Osteocyte (in vitro differentiated cells): ENCODE measurements at regions not wholly inside any gene's neighbourhood (a gene's known extent, or its start where the extent isn't known, plus 50 kb on each side); places are given as distances from the start of the nearest gene placed in this dataset.

ENCODE experiments used
- DNase-seq: peaks from one replicate; pipeline ENCODE4 v3.0.0; 2021; ENCODE audit warnings: mixed read lengths; ENCODE audit not compliant: unreplicated experiment; ENCODE audit errors: extremely low spot score
- H3K27ac Mint-ChIP-seq: one replicate; pipeline ENCODE4 v1.8.0; 2021; ENCODE audit warnings: mild to moderate bottlenecking, mixed read lengths; ENCODE audit not compliant: unreplicated experiment
- H3K27me3 Mint-ChIP-seq: one replicate; pipeline ENCODE4 v1.8.0; 2021; ENCODE audit warnings: mixed read lengths; ENCODE audit not compliant: unreplicated experiment
- H3K36me3 Mint-ChIP-seq: one replicate; pipeline ENCODE4 v1.8.0; 2021; ENCODE audit warnings: mixed read lengths; ENCODE audit not compliant: unreplicated experiment
- H3K4me1 Mint-ChIP-seq: one replicate; pipeline ENCODE4 v1.8.0; 2021; ENCODE audit warnings: mixed read lengths; ENCODE audit not compliant: unreplicated experiment
- H3K4me3 Mint-ChIP-seq: one replicate; pipeline ENCODE4 v1.8.0; 2021; ENCODE audit warnings: mild to moderate bottlenecking, moderate library complexity, mixed read lengths; ENCODE audit not compliant: unreplicated experiment
- H3K9me3 Mint-ChIP-seq: one replicate; pipeline ENCODE4 v1.8.0; 2021; ENCODE audit warnings: mixed read lengths; ENCODE audit not compliant: unreplicated experiment
- CTCF ChIP-seq: fragments of 200-600 bp; sonication (generic); IDR thresholded peaks from 2 replicates; pipeline ENCODE4 v1.5.0; 2021; ENCODE audit warnings: antibody characterized with exemption, mild to moderate bottlenecking, moderate library complexity

GRCh38 chr5:118185018-118185417, 803.3 kb downstream of the DTWD2 start:
- no peaks in the 10 kb centered on the region for H3K4me1 Mint-ChIP-seq

GRCh38 chr5:118176146-118176545, 812.2 kb downstream of the DTWD2 start:
- Mint-ChIP-seq H3K9me3 (peaks cover 6% of the 10 kb centered on the region), H3K4me1 (peaks cover 2% of the 10 kb centered on the region), H3K27ac (no peak overlapping the region), H3K27me3 (no peaks in the 10 kb centered on the region), H3K36me3 (no peaks in the 10 kb centered on the region), H3K4me3 (no peak overlapping the region)
- TF ChIP-seq CTCF = no peak
- DNase-seq = no peak

More at GRCh38 chr5:118185018-118185417, 803.3 kb downstream of the DTWD2 start:
- no peak for DNase-seq
- no peak for TF ChIP-seq CTCF
- H3K36me3 Mint-ChIP-seq = no peaks in the 10 kb centered on the region
- H3K27ac Mint-ChIP-seq = no peak overlapping the region
- no peaks in the 10 kb centered on the region for H3K9me3 Mint-ChIP-seq
- H3K27me3 Mint-ChIP-seq = no peaks in the 10 kb centered on the region
- H3K4me3 Mint-ChIP-seq = no peak overlapping the region

GRCh38 chr5:118174671-118175070, 813.7 kb downstream of the DTWD2 start:
- no peaks in the 10 kb centered on the region for H3K36me3 Mint-ChIP-seq
- no peak for TF ChIP-seq CTCF
- no peak overlapping the region for H3K27ac Mint-ChIP-seq
- H3K4me1 Mint-ChIP-seq = peaks cover 2% of the 10 kb centered on the region
- DNase-seq = no peak
- no peaks in the 10 kb centered on the region for H3K27me3 Mint-ChIP-seq
- peaks cover 6% of the 10 kb centered on the region for H3K9me3 Mint-ChIP-seq
- no peak overlapping the region for H3K4me3 Mint-ChIP-seq

- H3K4me1 Mint-ChIP-seq = peaks cover 2% of the 10 kb centered on the region
- TF ChIP-seq CTCF = no peak
- no peak overlapping the region for H3K4me3 Mint-ChIP-seq
- no peaks in the 10 kb centered on the region for H3K27me3 Mint-ChIP-seq
- peaks cover 6% of the 10 kb centered on the region for H3K9me3 Mint-ChIP-seq
- no peak for DNase-seq
- no peak overlapping the region for H3K27ac Mint-ChIP-seq
- H3K36me3 Mint-ChIP-seq = no peaks in the 10 kb centered on the region
Observed at GRCh38 chr5:118173340-118173739, 815.0 kb downstream of the DTWD2 start.

- DNase-seq = no peak
- Mint-ChIP-seq H3K9me3 (no peaks in the 10 kb centered on the region), H3K4me1 (no peaks in the 10 kb centered on the region), H3K36me3 (no peaks in the 10 kb centered on the region), H3K4me3 (no peak overlapping the region), H3K27ac (no peak overlapping the region), H3K27me3 (no peaks in the 10 kb centered on the region)
- no peak for TF ChIP-seq CTCF
Observed at GRCh38 chr5:118165619-118166018, 822.7 kb downstream of the DTWD2 start.
